ENCODE measurements at regions not wholly inside any gene's neighbourhood (a gene's known extent, or its start where the extent isn't known, plus 50 kb on each side); places are given as distances from the start of the nearest gene placed in this dataset.

- Histone ChIP-seq H3K9me3 (ENCODE audit: low read length) (no peaks in the 10 kb centered on the region), H3K36me3 (ENCODE audit: insufficient read depth, low read length) (no peaks in the 10 kb centered on the region), H3K4me2 (ENCODE audit: low read length) (no peak overlapping the region), H3K4me3 (ENCODE audit: low read depth, low read length, poor library complexity, severe bottlenecking) (no peak overlapping the region), H3K9me2 (ENCODE audit: insufficient read depth, low read length) (no peaks in the 10 kb centered on the region), H3K27ac (ENCODE audit: low read depth, low read length, poor library complexity, severe bottlenecking) (no peak overlapping the region), H3K4me1 (ENCODE audit: insufficient read depth, low read length, poor library complexity, severe bottlenecking) (no peaks in the 10 kb centered on the region), H4K20me1 (ENCODE audit: insufficient read depth, low read length) (no peaks in the 10 kb centered on the region), H2AFZ (ENCODE audit: low read length) (no peak overlapping the region), H3K79me2 (ENCODE audit: insufficient read depth, low read depth, low read length) (no peaks in the 10 kb centered on the region)
- no TSS peak for BruUV-seq (replicated peaks)
- POLR2A ChIA-PET = no interaction called here
- intact Hi-C loops (cut with micrococcal nuclease; ENCODE audit: unreplicated experiment) = no loop called here
- no peak for DNase-seq (ENCODE audit: low spot score)
- TF ChIP-seq CTCF (conservative IDR thresholded peaks at IDR 0.05; ENCODE audit: low read length) (no peak), EZH2phosphoT487 (IDR thresholded peaks at IDR 0.05; ENCODE audit: borderline replicate concordance, low read depth, low read length) (no peak)
- CTCF ChIA-PET (ENCODE audit: unreplicated experiment) = no interaction called here
These were observed 226.9 kb upstream of the NRIP1 start for GRCh38 chr21:15291621-15292266.

GRCh38 chr21:15293240-15293639 lies 228.4 kb upstream of the NRIP1 start:
- TF ChIP-seq EZH2phosphoT487 (IDR thresholded peaks at IDR 0.05; ENCODE audit: borderline replicate concordance, low read depth, low read length) (no peak), CTCF (conservative IDR thresholded peaks at IDR 0.05; ENCODE audit: low read length) (no peak)
- Histone ChIP-seq H2AFZ (ENCODE audit: low read length) (no peak overlapping the region), H3K4me1 (ENCODE audit: insufficient read depth, low read length, poor library complexity, severe bottlenecking) (no peaks in the 10 kb centered on the region), H3K79me2 (ENCODE audit: insufficient read depth, low read depth, low read length) (no peaks in the 10 kb centered on the region), H3K4me2 (ENCODE audit: low read length) (no peak overlapping the region), H3K27ac (ENCODE audit: low read depth, low read length, poor library complexity, severe bottlenecking) (no peak overlapping the region), H3K4me3 (ENCODE audit: low read depth, low read length, poor library complexity, severe bottlenecking) (no peak overlapping the region), H3K36me3 (ENCODE audit: insufficient read depth, low read length) (no peaks in the 10 kb centered on the region), H4K20me1 (ENCODE audit: insufficient read depth, low read length) (no peaks in the 10 kb centered on the region), H3K9me2 (ENCODE audit: insufficient read depth, low read length) (no peaks in the 10 kb centered on the region), H3K9me3 (ENCODE audit: low read length) (no peaks in the 10 kb centered on the region)
- no TSS peak for BruUV-seq (replicated peaks)
- ChIA-PET CTCF (ENCODE audit: unreplicated experiment) (no interaction called here), POLR2A (no interaction called here)
- intact Hi-C loops (cut with micrococcal nuclease; ENCODE audit: unreplicated experiment) = no loop called here
- no peak for DNase-seq (ENCODE audit: low spot score)

GRCh38 chr21:15295875-15296274 lies 231.1 kb upstream of the NRIP1 start:
- BruUV-seq (replicated peaks) = no TSS peak
- ChIA-PET POLR2A (no interaction called here), CTCF (ENCODE audit: unreplicated experiment) (no interaction called here)
- TF ChIP-seq EZH2phosphoT487 (IDR thresholded peaks at IDR 0.05; ENCODE audit: borderline replicate concordance, low read depth, low read length) (no peak), CTCF (conservative IDR thresholded peaks at IDR 0.05; ENCODE audit: low read length) (no peak)
- intact Hi-C loops (cut with micrococcal nuclease; ENCODE audit: unreplicated experiment) = no loop called here
- H3K9me2 ChIP-seq (ENCODE audit: insufficient read depth, low read length) = no peaks in the 10 kb centered on the region
- H3K79me2 ChIP-seq (ENCODE audit: insufficient read depth, low read depth, low read length) = no peaks in the 10 kb centered on the region
- no peaks in the 10 kb centered on the region for H3K36me3 ChIP-seq (ENCODE audit: insufficient read depth, low read length)
- peaks cover 2% of the 10 kb centered on the region for H3K9me3 ChIP-seq (ENCODE audit: low read length)
- no peak for DNase-seq (ENCODE audit: low spot score)
- H3K4me1 ChIP-seq (ENCODE audit: insufficient read depth, low read length, poor library complexity, severe bottlenecking) = no peaks in the 10 kb centered on the region
- no peak overlapping the region for H3K4me2 ChIP-seq (ENCODE audit: low read length)
- H4K20me1 ChIP-seq (ENCODE audit: insufficient read depth, low read length) = no peaks in the 10 kb centered on the region
- no peak overlapping the region for H3K27ac ChIP-seq (ENCODE audit: low read depth, low read length, poor library complexity, severe bottlenecking)
- H3K4me3 ChIP-seq (ENCODE audit: low read depth, low read length, poor library complexity, severe bottlenecking) = no peak overlapping the region
- H2AFZ ChIP-seq (ENCODE audit: low read length) = no peak overlapping the region

All from OCI-LY7 (cell line).